ENCODE measurements at regions not wholly inside any gene's neighbourhood (a gene's known extent, or its start where the extent isn't known, plus 50 kb on each side); places are given as distances from the start of the nearest gene placed in this dataset.

GRCh38 chr15:46682969-46683791, 1034.1 kb upstream of the SEMA6D start:
- no peak for TF ChIP-seq CTCF (conservative IDR thresholded peaks at IDR 0.05 in 1 of 2, IDR thresholded peaks at IDR 0.05 in 1 of 2; ENCODE audit: extremely low read depth in 1 of 2, insufficient read depth in 1 of 2, low read depth in 1 of 2, low read length in 2 of 2)
- no peak for TF ChIP-seq EZH2 (IDR thresholded peaks at IDR 0.05; ENCODE audit: borderline replicate concordance, low read length)
